Natural killer cell (primary cell): ENCODE measurements at regions not wholly inside any gene's neighbourhood (a gene's known extent, or its start where the extent isn't known, plus 50 kb on each side); places are given as distances from the start of the nearest gene placed in this dataset.

Experiments
- ATAC-seq, 3 donors: fragments of 150-1000 bp in 2 of 3; fragments of 200-7000 bp in 1 of 3; cut with Tn5 transposase; 1 replicate in 1 of 3; 2 replicates in 2 of 3; pipeline ENCODE4 v1.10.0; 2021; ENCODE audit warnings: mild to moderate bottlenecking in 2 of 3, moderate library complexity in 2 of 3
- DNase-seq, 2 donors: peaks; one replicate each; pipeline versions ENCODE4 v3.0.0 to v3.0.0-alpha.2; 2013 to 2021; ENCODE audit warnings: mixed read lengths in 1 of 2
- H3K27ac ChIP-seq: one replicate; pipeline ENCODE4 v1.5.1; 2013; ENCODE audit warnings: mild to moderate bottlenecking, low read length
- H3K27me3 ChIP-seq: one replicate; pipeline ENCODE4 v1.6.1; 2013; ENCODE audit warnings: low read length; ENCODE audit not compliant: control insufficient read depth, insufficient read depth
- H3K36me3 ChIP-seq: one replicate; pipeline ENCODE4 v1.6.1; 2013; ENCODE audit warnings: low read length; ENCODE audit not compliant: control insufficient read depth, insufficient read depth
- H3K4me1 ChIP-seq: one replicate; pipeline ENCODE4 v1.6.1; 2013; ENCODE audit warnings: low read length; ENCODE audit not compliant: control insufficient read depth, insufficient read depth
- H3K4me3 ChIP-seq: one replicate; pipeline ENCODE4 v1.5.1; 2013; ENCODE audit warnings: low read length
- H3K9me3 ChIP-seq: one replicate; pipeline ENCODE4 v1.6.1; 2013; ENCODE audit warnings: low read length; ENCODE audit not compliant: control insufficient read depth, insufficient read depth
- H3K27ac Mint-ChIP-seq, 2 donors: one replicate each; pipeline ENCODE4 v1.8.0; 2022; ENCODE audit warnings: mild to moderate bottlenecking in 2 of 2, mixed read lengths in 2 of 2, moderate library complexity in 1 of 2
- H3K27me3 Mint-ChIP-seq, 2 donors: one replicate each; pipeline ENCODE4 v1.8.0; 2022; ENCODE audit warnings: low read depth in 2 of 2, mixed read lengths in 2 of 2
- H3K36me3 Mint-ChIP-seq: one replicate; pipeline ENCODE4 v1.8.0; 2022; ENCODE audit warnings: mixed read lengths
- H3K4me1 Mint-ChIP-seq, 2 donors: one replicate each; pipeline ENCODE4 v1.8.0; 2022; ENCODE audit warnings: mixed read lengths in 2 of 2
- H3K4me3 Mint-ChIP-seq: one replicate; pipeline ENCODE4 v1.8.0; 2022; ENCODE audit warnings: mild to moderate bottlenecking, moderate library complexity, mixed read lengths
- H3K9me3 Mint-ChIP-seq, 2 donors: one replicate each; pipeline ENCODE4 v1.8.0; 2022; ENCODE audit warnings: mixed read lengths in 2 of 2
- WGBS: methylation state at CpG from one replicate; pipeline ENCODE4 v1.1.7; 2013; ENCODE audit warnings: missing lambda C conversion rate; ENCODE audit not compliant: insufficient coverage; 5-methylcytosine and 5-hydroxymethylcytosine counted together
- intact Hi-C: fragments of 100-400 bp; cut with micrococcal nuclease; formaldehyde crosslinking; loops from one replicate; pipeline ENCODE4 v1.14.2; 2022
- TF ChIP-seq, protein P1 (sequence below): fragments of 200-600 bp; IDR thresholded peaks from one replicate; pipeline ENCODE4 v1.8.0; 2022; ENCODE audit warnings: antibody characterized with exemption

DNA sequence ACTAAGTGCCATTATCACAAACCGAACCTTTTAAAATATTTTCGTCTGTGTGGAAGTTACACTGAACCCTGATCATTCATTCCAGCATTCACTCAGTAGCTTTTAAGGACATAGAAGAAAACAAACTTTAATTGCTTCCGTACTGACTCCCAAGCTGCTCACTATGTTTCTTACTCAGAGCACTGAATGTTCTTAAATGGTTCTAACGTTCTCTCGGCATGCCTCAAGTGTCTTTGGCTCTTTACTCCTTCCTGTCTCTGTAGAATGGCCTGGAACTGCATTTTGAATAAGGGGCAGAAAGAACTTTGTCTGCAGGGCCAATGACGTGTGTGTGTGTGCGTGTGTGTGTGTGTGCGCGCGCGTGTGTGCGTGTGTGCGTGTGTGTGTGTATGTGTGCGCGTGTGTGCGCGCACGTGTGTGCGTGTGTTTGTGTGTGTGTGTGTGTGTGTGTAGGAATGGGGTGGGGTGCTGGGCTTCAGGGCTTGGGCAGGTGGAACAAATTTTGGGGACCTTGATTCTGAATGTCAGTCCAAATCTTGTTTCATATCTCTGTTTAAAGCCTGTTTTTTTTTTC, 50.5 kb upstream of the PAQR3 start:
- Mint-ChIP-seq H3K27me3 (peaks cover 0 to 3% of the 10 kb centered on the region in 2 donors), H3K36me3 (no peaks in the 10 kb centered on the region), H3K9me3 (no peaks in the 10 kb centered on the region), H3K4me1 (no peaks in the 10 kb centered on the region), H3K27ac (no peak overlapping the region), H3K4me3 (no peak overlapping the region)
- no peak overlapping the region for H3K4me3 ChIP-seq
- 74% methylated on average over 19 of the region's 19 CpGs for WGBS
- no peak overlapping the region for H3K27ac ChIP-seq
- ATAC-seq (no peak), DNase-seq (no peak)
- H3K4me1 ChIP-seq = no peaks in the 10 kb centered on the region
- H3K36me3 ChIP-seq = no peaks in the 10 kb centered on the region
- intact Hi-C loops = no loop called here
- TF ChIP-seq, protein P1, sequence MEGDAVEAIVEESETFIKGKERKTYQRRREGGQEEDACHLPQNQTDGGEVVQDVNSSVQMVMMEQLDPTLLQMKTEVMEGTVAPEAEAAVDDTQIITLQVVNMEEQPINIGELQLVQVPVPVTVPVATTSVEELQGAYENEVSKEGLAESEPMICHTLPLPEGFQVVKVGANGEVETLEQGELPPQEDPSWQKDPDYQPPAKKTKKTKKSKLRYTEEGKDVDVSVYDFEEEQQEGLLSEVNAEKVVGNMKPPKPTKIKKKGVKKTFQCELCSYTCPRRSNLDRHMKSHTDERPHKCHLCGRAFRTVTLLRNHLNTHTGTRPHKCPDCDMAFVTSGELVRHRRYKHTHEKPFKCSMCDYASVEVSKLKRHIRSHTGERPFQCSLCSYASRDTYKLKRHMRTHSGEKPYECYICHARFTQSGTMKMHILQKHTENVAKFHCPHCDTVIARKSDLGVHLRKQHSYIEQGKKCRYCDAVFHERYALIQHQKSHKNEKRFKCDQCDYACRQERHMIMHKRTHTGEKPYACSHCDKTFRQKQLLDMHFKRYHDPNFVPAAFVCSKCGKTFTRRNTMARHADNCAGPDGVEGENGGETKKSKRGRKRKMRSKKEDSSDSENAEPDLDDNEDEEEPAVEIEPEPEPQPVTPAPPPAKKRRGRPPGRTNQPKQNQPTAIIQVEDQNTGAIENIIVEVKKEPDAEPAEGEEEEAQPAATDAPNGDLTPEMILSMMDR = no peak
- H3K9me3 ChIP-seq = no peaks in the 10 kb centered on the region
- H3K27me3 ChIP-seq = no peaks in the 10 kb centered on the region
